ENCODE measurements at regions not wholly inside any gene's neighbourhood (a gene's known extent, or its start where the extent isn't known, plus 50 kb on each side); places are given as distances from the start of the nearest gene placed in this dataset.

DNA sequence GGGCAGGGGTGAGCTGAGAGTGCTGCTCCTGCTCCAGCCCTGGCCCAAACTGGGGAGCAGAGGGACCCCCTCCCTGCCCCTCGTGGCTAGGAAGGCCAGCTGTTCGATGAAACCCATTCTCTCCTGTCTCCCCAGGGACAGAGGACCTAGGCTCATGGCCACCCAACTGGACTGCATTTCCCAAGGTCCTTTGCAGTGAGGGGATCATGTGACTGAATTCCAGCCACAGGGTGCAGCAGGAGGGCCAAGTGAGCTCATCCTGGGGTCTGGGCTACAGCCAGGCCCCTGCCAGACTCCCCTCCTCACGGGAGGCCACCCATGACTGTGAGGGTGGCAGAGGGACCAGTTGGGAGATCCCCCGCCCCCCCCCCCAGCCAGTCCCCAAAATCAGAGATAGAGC, 777.6 kb downstream of the TBC1D22A start:
- Mint-ChIP-seq H3K4me3 (no peak overlapping the region), H3K9me3 (ENCODE audit: insufficient read depth) (peaks cover 2% of the 10 kb centered on the region), H3K27me3 (peaks cover 4% of the 10 kb centered on the region), H3K27ac (no peak overlapping the region), H3K4me1 (no peaks in the 10 kb centered on the region)
- TF ChIP-seq EZH2 (IDR thresholded peaks at IDR 0.05; ENCODE audit: borderline replicate concordance, insufficient read depth, low read depth, low read length, poor library complexity, severe bottlenecking) (no peak), CTCF (IDR thresholded peaks at IDR 0.05) (no peak)
- no peak for DNase-seq
- ChIA-PET CTCF (no interaction called here), POLR2A (no interaction called here)
- intact Hi-C loops (cut with micrococcal nuclease) = no loop called here
- Histone ChIP-seq H3K9me3 (ENCODE audit: control extremely low read depth in 1 of 3, control insufficient read depth in 2 of 3, insufficient read depth in 1 of 3, low read length in 2 of 3) (peaks cover 0 to 12% (median 0%) of the 10 kb centered on the region in 3 donors), H3K4me3 (ENCODE audit: control extremely low read depth in 1 of 5, extremely low read depth in 1 of 5, insufficient read depth in 1 of 5, low read depth in 2 of 5, low read length in 4 of 5) (no peak overlapping the region), H3K4me1 (ENCODE audit: control insufficient read depth in 2 of 2, insufficient read depth in 2 of 2, low read length in 2 of 2) (no peaks in the 10 kb centered on the region), H3K27me3 (replicated peaks in 1 of 4; ENCODE audit: control extremely low read depth in 1 of 4, control insufficient read depth in 3 of 4, insufficient read depth in 4 of 4, low read length in 3 of 4) (no peaks in the 10 kb centered on the region), H3K79me2 (ENCODE audit: control insufficient read depth, insufficient read depth, low read length) (no peaks in the 10 kb centered on the region), H3K27ac (ENCODE audit: low read length in 2 of 2) (no peak overlapping the region), H3K9ac (ENCODE audit: low read length) (no peak overlapping the region), H2AFZ (ENCODE audit: insufficient read depth, low read depth, low read length, poor library complexity, severe bottlenecking) (no peak overlapping the region), H3K4me2 (replicated peaks; ENCODE audit: low read depth, low read length, poor library complexity, severe bottlenecking) (no peak overlapping the region), H3K36me3 (replicated peaks in 1 of 2; ENCODE audit: control extremely low read depth in 1 of 2, control insufficient read depth in 1 of 2, extremely low read depth in 1 of 2, insufficient read depth in 2 of 2, low read length in 1 of 2) (no peaks in the 10 kb centered on the region), H4K20me1 (ENCODE audit: control insufficient read depth, insufficient read depth, low read length, poor library complexity, severe bottlenecking) (no peaks in the 10 kb centered on the region)
- WGBS (ENCODE audit: insufficient coverage) = 76% methylated on average over 3 of the region's 4 CpGs
- ATAC-seq (ENCODE audit: low read depth) = no peak

GRCh38 chr22:47539374-47539773, 776.9 kb downstream of the TBC1D22A start:
- H3K27ac ChIP-seq (ENCODE audit: low read length in 2 of 2) = no peak overlapping the region
- ChIA-PET CTCF (no interaction called here), POLR2A (no interaction called here)
- no peaks in the 10 kb centered on the region for H3K79me2 ChIP-seq (ENCODE audit: control insufficient read depth, insufficient read depth, low read length)
- H3K4me1 Mint-ChIP-seq = no peaks in the 10 kb centered on the region
- DNase-seq = no peak
- H3K27me3 ChIP-seq (replicated peaks in 1 of 4; ENCODE audit: control extremely low read depth in 1 of 4, control insufficient read depth in 3 of 4, insufficient read depth in 4 of 4, low read length in 3 of 4) = no peaks in the 10 kb centered on the region
- peaks cover 0 to 8% (median 0%) of the 10 kb centered on the region in 3 donors for H3K9me3 ChIP-seq (ENCODE audit: control extremely low read depth in 1 of 3, control insufficient read depth in 2 of 3, insufficient read depth in 1 of 3, low read length in 2 of 3)
- TF ChIP-seq CTCF (IDR thresholded peaks at IDR 0.05) = no peak
- TF ChIP-seq EZH2 (IDR thresholded peaks at IDR 0.05; ENCODE audit: borderline replicate concordance, insufficient read depth, low read depth, low read length, poor library complexity, severe bottlenecking) = no peak
- ATAC-seq (ENCODE audit: low read depth) = no peak
- H3K9ac ChIP-seq (ENCODE audit: low read length) = no peak overlapping the region
- 100% methylated on average over 9 of the region's 12 CpGs for WGBS (ENCODE audit: insufficient coverage)
- no peak overlapping the region for H3K4me3 ChIP-seq (ENCODE audit: control extremely low read depth in 1 of 5, extremely low read depth in 1 of 5, insufficient read depth in 1 of 5, low read depth in 2 of 5, low read length in 4 of 5)
- intact Hi-C loops (cut with micrococcal nuclease) = no loop called here
- no peaks in the 10 kb centered on the region for H3K36me3 ChIP-seq (replicated peaks in 1 of 2; ENCODE audit: control extremely low read depth in 1 of 2, control insufficient read depth in 1 of 2, extremely low read depth in 1 of 2, insufficient read depth in 2 of 2, low read length in 1 of 2)
- H3K27ac Mint-ChIP-seq = no peak overlapping the region
- no peak overlapping the region for H3K4me3 Mint-ChIP-seq
- H3K4me1 ChIP-seq (ENCODE audit: control insufficient read depth in 2 of 2, insufficient read depth in 2 of 2, low read length in 2 of 2) = no peaks in the 10 kb centered on the region
- H3K9me3 Mint-ChIP-seq (ENCODE audit: insufficient read depth) = peaks cover 2% of the 10 kb centered on the region
- peaks cover 4% of the 10 kb centered on the region for H3K27me3 Mint-ChIP-seq
- H2AFZ ChIP-seq (ENCODE audit: insufficient read depth, low read depth, low read length, poor library complexity, severe bottlenecking) = no peak overlapping the region
- no peaks in the 10 kb centered on the region for H4K20me1 ChIP-seq (ENCODE audit: control insufficient read depth, insufficient read depth, low read length, poor library complexity, severe bottlenecking)
- no peak overlapping the region for H3K4me2 ChIP-seq (replicated peaks; ENCODE audit: low read depth, low read length, poor library complexity, severe bottlenecking)
